ENCODE measurements at regions not wholly inside any gene's neighbourhood (a gene's known extent, or its start where the extent isn't known, plus 50 kb on each side); places are given as distances from the start of the nearest gene placed in this dataset.

- TF ChIP-seq, protein P1, sequence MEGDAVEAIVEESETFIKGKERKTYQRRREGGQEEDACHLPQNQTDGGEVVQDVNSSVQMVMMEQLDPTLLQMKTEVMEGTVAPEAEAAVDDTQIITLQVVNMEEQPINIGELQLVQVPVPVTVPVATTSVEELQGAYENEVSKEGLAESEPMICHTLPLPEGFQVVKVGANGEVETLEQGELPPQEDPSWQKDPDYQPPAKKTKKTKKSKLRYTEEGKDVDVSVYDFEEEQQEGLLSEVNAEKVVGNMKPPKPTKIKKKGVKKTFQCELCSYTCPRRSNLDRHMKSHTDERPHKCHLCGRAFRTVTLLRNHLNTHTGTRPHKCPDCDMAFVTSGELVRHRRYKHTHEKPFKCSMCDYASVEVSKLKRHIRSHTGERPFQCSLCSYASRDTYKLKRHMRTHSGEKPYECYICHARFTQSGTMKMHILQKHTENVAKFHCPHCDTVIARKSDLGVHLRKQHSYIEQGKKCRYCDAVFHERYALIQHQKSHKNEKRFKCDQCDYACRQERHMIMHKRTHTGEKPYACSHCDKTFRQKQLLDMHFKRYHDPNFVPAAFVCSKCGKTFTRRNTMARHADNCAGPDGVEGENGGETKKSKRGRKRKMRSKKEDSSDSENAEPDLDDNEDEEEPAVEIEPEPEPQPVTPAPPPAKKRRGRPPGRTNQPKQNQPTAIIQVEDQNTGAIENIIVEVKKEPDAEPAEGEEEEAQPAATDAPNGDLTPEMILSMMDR (conservative IDR thresholded peaks at IDR 0.05), result no peak
- no peak for TF ChIP-seq ZFX (IDR thresholded peaks at IDR 0.05)
Observed at GRCh38 chr16:85430523-85431421, 182.3 kb upstream of the GSE1 start.

All from C4-2B (cell line).